GM19467 (cell line): ENCODE measurements at regions not wholly inside any gene's neighbourhood (a gene's known extent, or its start where the extent isn't known, plus 50 kb on each side); places are given as distances from the start of the nearest gene placed in this dataset.
"Not testable (repeated sequence)": the region's sequence is repeated elsewhere in the genome, so short reads cannot be mapped to it uniquely, and the experiment has no call there.

Experiments used
- ATAC-seq: cut with Tn5 transposase; IDR thresholded peaks from one replicate; pipeline ENCODE4 v1.9.1; 2021; ENCODE audit warnings: mild to moderate bottlenecking, moderate library complexity; ENCODE audit not compliant: unreplicated experiment

- ATAC-seq = no peak
Observed at GRCh38 chr2:106339609-106340008, 128.6 kb downstream of the RGPD3 start.

GRCh38 chr2:106339132-106339531 is 129.1 kb downstream of the RGPD3 start:
- ATAC-seq = no peak

DNA sequence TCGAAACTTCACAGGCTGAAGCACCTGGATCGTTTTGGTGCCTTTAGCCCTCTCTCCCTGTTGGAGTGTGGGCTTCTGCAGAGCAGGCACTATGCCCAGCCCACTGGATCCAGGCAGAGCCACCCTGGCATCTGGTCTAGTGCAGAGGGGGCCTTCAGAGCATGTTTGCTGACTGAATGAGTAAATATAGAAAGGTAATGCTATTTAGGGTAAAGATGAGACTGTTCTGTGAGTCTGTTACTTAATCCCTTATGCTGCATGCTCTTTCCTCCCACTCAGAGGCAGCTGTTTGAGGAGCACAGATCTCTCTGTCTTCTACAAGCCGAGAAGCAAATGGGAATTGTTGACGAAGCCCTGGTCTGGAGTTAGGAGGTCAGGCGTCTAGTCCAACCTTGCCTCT is 130.2 kb downstream of the RGPD3 start:
- no peak for ATAC-seq

GRCh38 chr2:106336737-106337136 is 131.5 kb downstream of the RGPD3 start:
- no peak for ATAC-seq

DNA sequence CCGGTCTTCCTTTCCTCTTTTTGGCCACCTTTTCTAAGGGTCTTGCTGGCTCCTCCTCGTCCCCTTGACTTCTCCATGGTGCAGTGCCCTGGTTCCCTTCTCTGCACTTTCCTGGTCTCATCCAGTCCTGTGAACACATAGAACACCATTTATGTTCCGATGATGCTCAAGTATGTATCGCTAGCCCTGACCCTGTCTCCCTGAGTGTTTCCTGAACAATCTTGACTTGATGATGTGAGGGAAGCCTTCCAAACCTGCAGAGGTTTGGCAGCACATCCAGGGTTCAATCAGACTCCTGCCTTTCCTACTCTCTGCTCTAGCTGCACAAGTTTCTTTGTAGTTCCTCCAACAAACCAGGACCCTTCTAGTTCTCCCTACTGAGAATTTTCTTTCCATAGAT is 132.1 kb downstream of the RGPD3 start:
- no peak for ATAC-seq

DNA sequence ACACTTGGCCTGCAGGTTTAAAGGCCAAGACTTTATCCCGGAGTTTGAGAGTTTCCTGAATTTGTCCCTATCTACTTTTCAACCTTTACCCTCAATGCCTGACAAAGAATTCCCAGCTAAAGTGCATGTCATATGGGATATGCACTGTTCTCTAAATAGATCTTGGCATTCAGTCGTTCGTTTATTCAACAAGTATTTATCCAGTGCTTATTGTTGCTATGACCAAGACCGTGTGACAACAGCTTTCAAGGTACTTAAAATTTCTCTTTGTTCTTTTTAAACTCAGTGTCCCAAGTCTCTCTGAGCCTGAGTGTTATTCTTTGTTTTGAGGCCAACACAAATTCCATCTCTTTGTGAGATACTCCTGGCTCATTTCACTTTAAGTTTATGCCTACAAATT is 133.4 kb downstream of the RGPD3 start:
- no peak for ATAC-seq

- ATAC-seq = not testable (repeated sequence)
Observed at GRCh38 chr2:106333253-106333873, 134.8 kb downstream of the RGPD3 start.

GRCh38 chr2:106332054-106332453 is 136.2 kb downstream of the RGPD3 start:
- ATAC-seq = no peak

GRCh38 chr2:106330384-106331261 is 136.5 kb upstream of the UXS1 start:
- ATAC-seq = not testable (repeated sequence)

DNA sequence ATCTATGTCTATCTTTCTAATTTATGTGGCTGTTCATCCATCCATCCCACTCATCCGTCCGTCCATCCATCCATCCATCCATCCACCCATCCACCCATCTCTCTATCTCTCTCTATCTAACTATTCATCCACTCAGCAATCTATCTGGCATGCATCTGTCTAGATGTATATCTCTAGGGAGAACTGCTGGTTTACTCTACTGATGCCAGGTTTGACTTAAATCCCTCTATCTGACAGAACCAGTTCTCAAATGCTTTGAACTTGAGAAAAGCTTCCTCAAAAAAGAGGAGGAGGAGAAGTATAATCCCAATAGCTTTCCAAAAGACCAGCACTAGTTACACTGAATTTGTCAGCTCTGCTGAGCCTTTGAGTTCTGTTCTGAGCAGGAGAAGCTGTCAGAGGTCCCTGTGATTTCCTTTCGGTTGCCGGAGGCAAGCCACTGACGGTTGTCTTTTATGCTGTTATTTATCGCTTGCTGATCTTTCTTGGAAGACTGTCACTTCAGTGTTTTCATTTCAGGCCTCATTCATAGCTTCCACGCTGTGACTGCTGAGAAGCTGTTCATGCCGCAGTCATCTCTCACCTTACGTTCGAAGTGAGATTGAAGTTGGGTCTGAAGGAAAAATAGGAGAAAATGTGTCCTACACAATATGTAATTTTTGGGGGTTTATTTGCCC is 129.4 kb upstream of the UXS1 start:
- no peak for ATAC-seq

DNA sequence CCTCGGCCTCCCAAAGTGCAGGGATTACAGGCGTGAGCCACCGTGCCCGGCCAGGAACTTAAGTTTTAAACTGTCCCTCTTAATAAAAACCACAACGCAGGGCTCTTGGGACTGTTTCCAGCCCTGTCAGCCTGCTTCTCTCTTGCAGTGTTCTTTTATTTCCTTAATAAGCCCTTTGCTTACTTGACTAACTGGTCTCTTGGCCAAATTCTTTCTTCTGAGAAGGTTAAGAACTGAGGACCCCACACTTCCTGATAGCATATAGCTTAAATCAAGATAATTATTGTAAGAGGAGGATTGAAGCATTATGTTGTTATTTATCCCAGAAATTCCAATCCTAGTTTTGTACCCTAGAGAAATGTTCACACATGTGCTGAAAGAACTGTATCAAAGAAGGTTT is 128.2 kb upstream of the UXS1 start:
- ATAC-seq = no peak

GRCh38 chr2:106320439-106320838 is 126.3 kb upstream of the UXS1 start:
- ATAC-seq = not testable (repeated sequence)

DNA sequence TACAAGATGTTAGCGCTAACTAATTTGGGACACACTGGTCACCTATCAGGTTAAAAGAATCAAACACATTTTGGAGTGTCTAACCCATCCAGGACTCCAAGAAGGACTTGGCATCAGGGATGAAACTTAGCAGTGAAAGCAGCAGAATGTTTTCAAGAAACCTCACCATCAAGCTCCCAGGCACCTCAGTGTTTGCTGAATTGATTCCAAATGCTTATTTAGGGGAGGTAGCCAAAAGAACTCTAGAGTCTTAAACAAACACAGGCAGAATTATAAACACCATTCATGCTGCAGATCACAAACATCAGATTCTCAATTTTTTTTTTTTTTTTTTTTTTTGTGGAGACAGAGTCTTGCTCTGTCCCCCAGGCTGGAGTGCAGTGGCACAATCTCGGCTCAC is 122.8 kb upstream of the UXS1 start:
- ATAC-seq = no peak

DNA sequence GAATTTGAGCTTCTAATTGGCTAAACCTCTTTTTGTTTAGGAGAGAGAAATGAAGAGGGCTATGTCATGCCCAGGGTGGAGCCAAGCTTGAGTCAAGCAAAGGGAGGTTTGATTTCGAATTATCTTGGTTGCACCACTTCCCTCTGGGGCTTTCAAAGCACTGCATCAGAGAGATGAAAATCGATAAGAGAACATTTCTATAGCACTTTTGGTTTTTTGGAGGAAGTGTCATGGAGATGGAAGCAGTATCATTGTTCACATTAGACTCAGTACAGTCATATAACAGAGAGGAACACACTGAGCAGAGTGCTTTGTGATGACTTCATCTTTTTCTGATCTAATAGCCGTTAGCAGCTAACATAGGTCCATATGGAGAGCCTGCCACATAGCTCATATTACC is 120.3 kb upstream of the UXS1 start:
- no peak for ATAC-seq

DNA sequence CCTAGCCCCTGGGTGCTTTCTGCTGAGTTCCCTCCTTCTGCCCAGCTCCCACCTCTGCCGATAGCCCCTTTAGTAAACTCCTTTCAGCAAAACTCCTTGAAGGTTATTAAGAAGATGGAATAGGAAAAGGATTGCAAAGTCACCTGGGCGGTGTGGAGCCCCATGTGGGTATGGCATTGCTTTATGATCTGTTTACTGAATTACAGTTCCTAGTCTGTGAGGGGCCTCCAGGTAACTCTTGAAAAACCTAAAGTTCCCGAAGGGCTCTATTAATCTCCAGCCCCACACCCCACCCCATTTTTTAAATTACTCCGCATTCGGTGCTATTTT is 116.9 kb upstream of the UXS1 start:
- ATAC-seq = no peak

DNA sequence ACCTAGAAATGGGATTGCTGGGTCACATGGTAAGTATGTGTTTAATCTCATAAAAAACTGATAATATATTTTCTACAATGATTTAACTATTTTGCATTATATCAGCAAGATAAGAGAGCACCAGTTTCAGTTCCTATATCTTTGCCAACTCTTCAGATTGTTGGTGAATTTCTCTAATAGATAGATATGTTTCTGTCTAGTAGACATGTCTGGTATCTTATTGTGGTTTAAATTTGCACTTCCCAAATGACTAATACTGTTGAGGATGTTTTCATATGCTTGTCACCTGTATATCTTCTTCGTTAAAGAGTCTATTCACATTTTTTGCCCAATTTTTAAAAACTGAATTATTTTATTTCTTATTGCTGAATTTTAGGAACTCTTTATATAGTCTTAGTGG is 113.8 kb upstream of the UXS1 start:
- ATAC-seq = no peak

GRCh38 chr2:106306387-106306786 is 112.3 kb upstream of the UXS1 start:
- ATAC-seq = no peak

DNA sequence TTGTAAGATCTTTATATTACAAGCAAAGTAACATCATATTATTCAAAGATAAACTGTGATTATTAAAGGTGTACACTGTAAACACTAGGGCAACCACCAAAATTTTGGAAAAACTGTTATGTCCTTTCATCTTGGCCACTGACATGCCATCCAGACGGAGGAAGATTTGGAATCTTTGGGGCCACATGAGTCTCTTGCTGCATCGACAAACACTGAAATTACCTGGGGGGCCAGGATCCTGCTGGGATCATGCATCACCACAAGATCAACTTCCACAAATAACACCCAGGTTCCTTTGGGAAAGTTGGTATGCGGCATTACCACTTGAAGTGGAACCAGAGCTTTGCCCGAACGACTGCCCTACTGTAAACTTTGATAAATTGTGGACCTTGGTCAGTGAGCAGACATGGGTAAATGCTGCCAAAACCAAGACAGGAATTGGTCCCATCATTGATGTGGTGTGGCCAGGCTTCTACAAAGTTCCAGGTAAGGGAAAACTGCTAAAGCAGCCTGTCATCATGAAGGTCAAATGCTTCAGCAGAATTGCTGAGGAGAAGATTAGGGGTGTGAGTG is 110.6 kb upstream of the UXS1 start:
- ATAC-seq = no peak

GRCh38 chr2:106299696-106300095 is 105.6 kb upstream of the UXS1 start:
- no peak for ATAC-seq

GRCh38 chr2:106296182-106296815 is 102.2 kb upstream of the UXS1 start:
- no peak for ATAC-seq

- no peak for ATAC-seq
Observed at GRCh38 chr2:106294182-106294581, 100.1 kb upstream of the UXS1 start.
